ENCODE measurements at regions not wholly inside any gene's neighbourhood (a gene's known extent, or its start where the extent isn't known, plus 50 kb on each side); places are given as distances from the start of the nearest gene placed in this dataset.

DNA sequence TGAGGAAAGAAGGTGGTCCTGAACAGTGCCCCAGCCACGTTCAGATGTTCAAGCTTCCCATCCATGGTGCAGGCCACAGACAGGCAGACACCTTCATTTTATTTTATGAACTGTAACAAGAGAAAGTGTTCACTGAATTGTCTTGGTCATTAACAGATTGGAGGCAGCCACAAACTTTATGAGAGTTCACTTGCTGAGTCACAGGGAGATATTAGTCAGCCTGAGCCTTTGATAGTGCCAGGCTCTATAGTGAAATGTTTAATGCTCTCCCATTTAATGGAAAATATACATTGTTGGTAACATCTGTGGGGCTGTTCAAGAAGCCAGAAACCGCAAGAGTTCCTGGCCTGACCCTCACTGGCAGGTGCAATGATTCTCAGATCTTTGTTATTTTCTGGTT is 237.0 kb downstream of the TENT4A start:
- H3K79me2 ChIP-seq (ENCODE audit: low read length), result no peaks in the 10 kb centered on the region
- no peaks in the 10 kb centered on the region for H3K9me3 ChIP-seq (ENCODE audit: low read length)
- no peaks in the 10 kb centered on the region for H3K27me3 ChIP-seq (ENCODE audit: low read length)
- no peaks in the 10 kb centered on the region for H3K4me1 ChIP-seq (ENCODE audit: low read length)
- no peaks in the 10 kb centered on the region for H3K9me2 ChIP-seq (replicated peaks; ENCODE audit: insufficient read depth, low read length)
- H2AFZ ChIP-seq (ENCODE audit: low read length), result no peak overlapping the region
- H3K27ac ChIP-seq (ENCODE audit: low read length), result no peak overlapping the region
- no peak overlapping the region for H3K9ac ChIP-seq (ENCODE audit: low read length)
- no peaks in the 10 kb centered on the region for H4K20me1 ChIP-seq (ENCODE audit: insufficient read depth, low read depth, low read length)
- H3K4me2 ChIP-seq (ENCODE audit: low read depth, low read length, poor library complexity, severe bottlenecking), result no peak overlapping the region
- no peaks in the 10 kb centered on the region for H3K36me3 ChIP-seq (ENCODE audit: insufficient read depth, low read length)
- H3K4me3 ChIP-seq (ENCODE audit: low read length), result no peak overlapping the region
- DNase-seq, result no peak

DNA sequence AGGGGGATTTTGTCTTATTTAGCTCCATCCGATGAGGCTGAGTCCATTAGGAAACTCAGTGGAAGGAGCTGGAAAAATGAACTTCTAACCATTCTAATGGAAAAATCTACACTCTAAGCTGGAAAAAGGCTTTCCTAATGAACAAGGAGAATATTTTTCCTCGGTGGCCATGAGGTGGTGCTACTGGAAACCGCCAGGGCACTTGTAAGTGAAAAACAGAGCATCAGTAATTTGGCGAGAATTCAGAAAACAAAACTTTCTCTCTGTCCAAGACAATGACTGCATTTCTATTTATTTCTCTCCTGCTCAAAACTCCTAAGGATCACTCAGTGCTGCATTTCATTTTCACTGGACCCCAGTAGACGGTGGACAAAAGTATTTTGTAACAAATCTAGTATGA is 237.6 kb downstream of the TENT4A start:
- no peaks in the 10 kb centered on the region for H3K9me2 ChIP-seq (replicated peaks; ENCODE audit: insufficient read depth, low read length)

DNA sequence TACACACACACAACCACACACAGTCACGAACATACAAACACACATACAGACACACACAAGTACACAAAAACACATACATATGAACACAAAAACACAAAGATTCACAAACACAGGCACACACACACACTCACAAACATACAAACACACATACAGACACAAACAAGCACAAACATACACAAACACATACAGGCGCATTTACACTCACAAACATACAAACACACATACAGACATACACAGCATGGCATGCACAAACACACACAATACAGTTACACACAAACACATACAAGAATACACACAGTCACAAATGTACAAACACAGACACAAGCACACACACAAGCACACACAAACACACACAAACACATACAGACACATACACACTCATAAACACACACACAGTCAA is 247.9 kb downstream of the TENT4A start:
- no peak overlapping the region for H2AFZ ChIP-seq (ENCODE audit: low read length)
- no peaks in the 10 kb centered on the region for H3K4me1 ChIP-seq (ENCODE audit: low read length)
- H3K27ac ChIP-seq (ENCODE audit: low read length), result no peak overlapping the region
- no peaks in the 10 kb centered on the region for H3K9me3 ChIP-seq (ENCODE audit: low read length)
- no peak for DNase-seq
- no peak overlapping the region for H3K4me2 ChIP-seq (ENCODE audit: low read depth, low read length, poor library complexity, severe bottlenecking)
- H3K9ac ChIP-seq (ENCODE audit: low read length), result no peak overlapping the region
- H3K36me3 ChIP-seq (ENCODE audit: insufficient read depth, low read length), result no peaks in the 10 kb centered on the region
- H4K20me1 ChIP-seq (ENCODE audit: insufficient read depth, low read depth, low read length), result no peaks in the 10 kb centered on the region
- no peak overlapping the region for H3K4me3 ChIP-seq (ENCODE audit: low read length)
- H3K9me2 ChIP-seq (replicated peaks; ENCODE audit: insufficient read depth, low read length), result no peaks in the 10 kb centered on the region
- no peaks in the 10 kb centered on the region for H3K79me2 ChIP-seq (ENCODE audit: low read length)
- H3K27me3 ChIP-seq (ENCODE audit: low read length), result no peaks in the 10 kb centered on the region

More for the DNA sequence above, 237.6 kb downstream of the TENT4A start:
- Histone ChIP-seq H4K20me1 (ENCODE audit: insufficient read depth, low read depth, low read length) (no peaks in the 10 kb centered on the region), H3K79me2 (ENCODE audit: low read length) (no peaks in the 10 kb centered on the region), H3K27ac (ENCODE audit: low read length) (no peak overlapping the region), H3K4me3 (ENCODE audit: low read length) (no peak overlapping the region), H2AFZ (ENCODE audit: low read length) (no peak overlapping the region), H3K9ac (ENCODE audit: low read length) (no peak overlapping the region), H3K36me3 (ENCODE audit: insufficient read depth, low read length) (no peaks in the 10 kb centered on the region), H3K4me1 (ENCODE audit: low read length) (no peaks in the 10 kb centered on the region), H3K4me2 (ENCODE audit: low read depth, low read length, poor library complexity, severe bottlenecking) (no peak overlapping the region), H3K27me3 (ENCODE audit: low read length) (no peaks in the 10 kb centered on the region), H3K9me3 (ENCODE audit: low read length) (no peaks in the 10 kb centered on the region)
- no peak for DNase-seq

DNA sequence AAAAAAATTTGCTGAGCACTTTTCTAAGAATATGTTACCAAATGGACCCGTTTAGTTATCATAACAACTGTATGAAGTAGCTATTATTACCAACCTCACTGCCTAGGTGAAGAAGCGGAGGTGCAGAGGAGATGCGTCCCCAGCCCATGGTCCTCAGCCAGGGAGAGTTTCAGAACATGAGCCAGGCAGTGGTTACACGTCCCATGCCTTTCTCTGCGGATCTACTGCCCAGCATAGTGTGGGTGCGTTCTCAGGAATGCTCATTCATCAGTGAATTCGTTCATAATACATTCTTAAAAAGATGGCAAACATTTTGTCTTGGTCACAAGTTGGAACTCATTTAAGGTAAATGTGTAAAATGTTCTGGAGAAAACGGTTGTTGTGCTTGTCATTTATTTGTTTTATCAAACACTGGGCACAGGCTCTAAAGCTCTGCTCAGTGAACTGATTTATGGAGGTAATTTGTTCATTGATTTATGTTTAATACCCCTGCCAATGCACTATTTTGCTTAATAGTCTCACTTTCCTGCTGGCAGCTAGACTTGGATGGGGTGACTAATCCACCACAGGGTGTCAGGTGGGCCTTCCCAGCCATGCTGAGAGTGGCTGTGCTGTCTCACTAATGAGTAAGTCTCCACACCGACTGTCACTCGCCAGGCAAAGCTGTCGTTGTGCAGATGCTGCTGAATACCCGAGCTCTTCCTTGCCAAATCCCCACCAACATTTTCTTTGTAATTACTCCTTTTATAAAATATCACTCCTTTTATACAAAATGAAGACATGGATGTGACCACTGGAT is 248.8 kb downstream of the TENT4A start:
- no peaks in the 10 kb centered on the region for H4K20me1 ChIP-seq (ENCODE audit: insufficient read depth, low read depth, low read length)
- no peak overlapping the region for H3K4me2 ChIP-seq (ENCODE audit: low read depth, low read length, poor library complexity, severe bottlenecking)
- no peak overlapping the region for H3K27ac ChIP-seq (ENCODE audit: low read length)
- H3K4me3 ChIP-seq (ENCODE audit: low read length), result no peak overlapping the region
- DNase-seq, result no peak
- no peaks in the 10 kb centered on the region for H3K9me3 ChIP-seq (ENCODE audit: low read length)
- H3K9me2 ChIP-seq (replicated peaks; ENCODE audit: insufficient read depth, low read length), result no peaks in the 10 kb centered on the region
- no peaks in the 10 kb centered on the region for H3K27me3 ChIP-seq (ENCODE audit: low read length)
- no peak overlapping the region for H3K9ac ChIP-seq (ENCODE audit: low read length)
- H3K4me1 ChIP-seq (ENCODE audit: low read length), result no peaks in the 10 kb centered on the region
- no peaks in the 10 kb centered on the region for H3K79me2 ChIP-seq (ENCODE audit: low read length)
- no peaks in the 10 kb centered on the region for H3K36me3 ChIP-seq (ENCODE audit: insufficient read depth, low read length)
- no peak overlapping the region for H2AFZ ChIP-seq (ENCODE audit: low read length)

DNA sequence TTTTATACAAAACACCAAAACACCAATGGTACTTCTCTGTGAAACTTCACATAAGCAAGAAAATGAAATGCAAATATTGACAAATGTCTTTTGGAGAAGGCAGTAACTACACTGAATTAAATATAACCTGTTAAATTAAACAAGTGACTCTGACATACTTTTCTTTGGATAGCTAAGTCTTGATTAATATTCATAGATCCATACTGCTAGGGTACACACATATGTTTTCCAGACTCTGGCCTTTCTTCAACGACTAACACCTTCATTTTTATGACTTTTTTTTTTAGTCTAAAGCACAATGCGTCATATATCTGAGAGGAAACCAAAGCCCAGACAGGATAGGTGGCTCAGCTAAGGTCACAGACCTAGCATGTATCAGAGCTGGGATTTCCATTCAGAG is 263.7 kb downstream of the TENT4A start:
- no peak overlapping the region for H3K4me3 ChIP-seq (ENCODE audit: low read length)
- H3K27me3 ChIP-seq (ENCODE audit: low read length), result no peaks in the 10 kb centered on the region
- no peaks in the 10 kb centered on the region for H3K9me3 ChIP-seq (ENCODE audit: low read length)
- H4K20me1 ChIP-seq (ENCODE audit: insufficient read depth, low read depth, low read length), result no peaks in the 10 kb centered on the region
- no peaks in the 10 kb centered on the region for H3K4me1 ChIP-seq (ENCODE audit: low read length)
- no peak for DNase-seq
- H2AFZ ChIP-seq (ENCODE audit: low read length), result no peak overlapping the region
- H3K9ac ChIP-seq (ENCODE audit: low read length), result no peak overlapping the region
- no peak overlapping the region for H3K4me2 ChIP-seq (ENCODE audit: low read depth, low read length, poor library complexity, severe bottlenecking)
- H3K27ac ChIP-seq (ENCODE audit: low read length), result no peak overlapping the region
- no peaks in the 10 kb centered on the region for H3K79me2 ChIP-seq (ENCODE audit: low read length)
- H3K36me3 ChIP-seq (ENCODE audit: insufficient read depth, low read length), result no peaks in the 10 kb centered on the region
- no peaks in the 10 kb centered on the region for H3K9me2 ChIP-seq (replicated peaks; ENCODE audit: insufficient read depth, low read length)

DNA sequence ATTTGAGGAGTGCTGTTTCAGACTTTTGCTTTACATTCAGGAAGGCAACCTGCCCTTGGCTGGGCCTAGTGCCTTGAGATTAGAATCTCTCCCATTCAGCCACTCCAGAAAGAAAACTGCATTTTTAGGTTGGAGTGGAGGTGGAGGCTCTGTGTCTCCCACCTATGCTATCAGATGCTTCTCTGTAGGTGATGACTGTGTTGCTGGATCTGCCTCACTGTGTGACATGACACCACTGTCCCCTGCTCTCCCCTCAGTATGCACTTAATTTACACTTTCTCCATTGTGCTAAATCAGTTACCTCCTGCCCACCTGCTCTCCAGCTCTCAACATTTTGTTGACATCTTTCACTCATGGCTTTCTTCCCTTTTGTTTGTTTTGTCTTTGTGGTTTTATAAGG is 265.8 kb downstream of the TENT4A start:
- Histone ChIP-seq H3K4me3 (ENCODE audit: low read length) (no peak overlapping the region), H3K4me1 (ENCODE audit: low read length) (no peaks in the 10 kb centered on the region), H3K27ac (ENCODE audit: low read length) (no peak overlapping the region), H3K36me3 (ENCODE audit: insufficient read depth, low read length) (no peaks in the 10 kb centered on the region), H3K4me2 (ENCODE audit: low read depth, low read length, poor library complexity, severe bottlenecking) (no peak overlapping the region), H3K9me3 (ENCODE audit: low read length) (no peaks in the 10 kb centered on the region), H2AFZ (ENCODE audit: low read length) (no peak overlapping the region), H3K9me2 (replicated peaks; ENCODE audit: insufficient read depth, low read length) (no peaks in the 10 kb centered on the region), H3K9ac (ENCODE audit: low read length) (no peak overlapping the region), H4K20me1 (ENCODE audit: insufficient read depth, low read depth, low read length) (no peaks in the 10 kb centered on the region), H3K27me3 (ENCODE audit: low read length) (no peaks in the 10 kb centered on the region), H3K79me2 (ENCODE audit: low read length) (no peaks in the 10 kb centered on the region)
- DNase-seq, result no peak

DNA sequence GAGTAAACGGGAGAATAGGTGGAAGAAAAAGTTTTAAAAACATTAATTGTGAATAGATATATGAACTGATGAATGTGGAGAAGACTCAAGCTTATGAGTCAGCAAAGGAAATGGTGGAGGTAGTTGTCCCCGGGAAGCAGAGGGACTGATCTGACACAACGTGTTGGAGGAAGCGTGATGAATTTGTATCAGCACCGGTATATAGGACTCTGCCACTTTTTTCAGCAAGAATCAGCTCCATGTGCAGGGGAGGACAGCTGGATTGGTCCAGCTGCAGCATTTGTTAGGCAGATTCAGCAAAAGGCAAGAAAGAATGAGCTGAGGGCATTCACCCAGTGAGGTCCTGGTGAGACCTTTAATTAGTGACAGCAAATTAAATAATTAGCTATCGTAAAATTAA is 276.0 kb downstream of the TENT4A start:
- no peak overlapping the region for H3K4me3 ChIP-seq (ENCODE audit: low read length)
- H3K9me2 ChIP-seq (replicated peaks; ENCODE audit: insufficient read depth, low read length), result no peaks in the 10 kb centered on the region
- no peaks in the 10 kb centered on the region for H3K79me2 ChIP-seq (ENCODE audit: low read length)
- no peak overlapping the region for H2AFZ ChIP-seq (ENCODE audit: low read length)
- H3K36me3 ChIP-seq (ENCODE audit: insufficient read depth, low read length), result no peaks in the 10 kb centered on the region
- DNase-seq, result no peak
- H3K4me2 ChIP-seq (ENCODE audit: low read depth, low read length, poor library complexity, severe bottlenecking), result no peak overlapping the region
- no peak overlapping the region for H3K9ac ChIP-seq (ENCODE audit: low read length)
- no peak overlapping the region for H3K27ac ChIP-seq (ENCODE audit: low read length)
- H4K20me1 ChIP-seq (ENCODE audit: insufficient read depth, low read depth, low read length), result no peaks in the 10 kb centered on the region
- H3K9me3 ChIP-seq (ENCODE audit: low read length), result no peaks in the 10 kb centered on the region
- H3K27me3 ChIP-seq (ENCODE audit: low read length), result no peaks in the 10 kb centered on the region
- no peaks in the 10 kb centered on the region for H3K4me1 ChIP-seq (ENCODE audit: low read length)

DNA sequence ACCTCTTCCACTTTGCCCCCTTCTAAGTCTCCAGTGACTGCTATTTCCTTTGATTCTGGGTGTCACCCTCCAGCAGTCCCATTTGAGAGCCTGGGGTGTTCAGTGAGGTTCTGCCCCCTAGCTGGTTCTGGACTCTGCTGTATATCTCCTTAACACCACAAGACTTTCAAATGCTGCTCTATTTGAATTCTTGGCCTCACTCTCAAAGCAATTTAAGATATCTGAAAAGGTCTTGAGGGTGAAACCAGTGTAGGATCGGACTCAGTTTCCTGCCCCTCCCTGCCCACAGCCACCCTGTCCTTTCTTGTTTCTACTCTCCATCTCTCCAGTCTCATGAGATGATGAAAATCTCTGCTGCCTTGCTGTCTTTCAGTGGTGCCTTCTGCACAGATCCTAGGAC is 280.9 kb downstream of the TENT4A start:
- Histone ChIP-seq H3K9ac (ENCODE audit: low read length) (no peak overlapping the region), H3K4me1 (ENCODE audit: low read length) (no peaks in the 10 kb centered on the region), H3K4me2 (ENCODE audit: low read depth, low read length, poor library complexity, severe bottlenecking) (no peak overlapping the region), H2AFZ (ENCODE audit: low read length) (no peak overlapping the region), H3K79me2 (ENCODE audit: low read length) (no peaks in the 10 kb centered on the region), H3K4me3 (ENCODE audit: low read length) (no peak overlapping the region), H3K27ac (ENCODE audit: low read length) (no peak overlapping the region), H3K36me3 (ENCODE audit: insufficient read depth, low read length) (no peaks in the 10 kb centered on the region), H4K20me1 (ENCODE audit: insufficient read depth, low read depth, low read length) (no peaks in the 10 kb centered on the region), H3K27me3 (ENCODE audit: low read length) (no peaks in the 10 kb centered on the region), H3K9me2 (replicated peaks; ENCODE audit: insufficient read depth, low read length) (no peaks in the 10 kb centered on the region), H3K9me3 (ENCODE audit: low read length) (no peaks in the 10 kb centered on the region)
- no peak for DNase-seq

All from Karpas-422 (cell line).